ENCODE measurements at regions not wholly inside any gene's neighbourhood (a gene's known extent, or its start where the extent isn't known, plus 50 kb on each side); places are given as distances from the start of the nearest gene placed in this dataset.

DNA sequence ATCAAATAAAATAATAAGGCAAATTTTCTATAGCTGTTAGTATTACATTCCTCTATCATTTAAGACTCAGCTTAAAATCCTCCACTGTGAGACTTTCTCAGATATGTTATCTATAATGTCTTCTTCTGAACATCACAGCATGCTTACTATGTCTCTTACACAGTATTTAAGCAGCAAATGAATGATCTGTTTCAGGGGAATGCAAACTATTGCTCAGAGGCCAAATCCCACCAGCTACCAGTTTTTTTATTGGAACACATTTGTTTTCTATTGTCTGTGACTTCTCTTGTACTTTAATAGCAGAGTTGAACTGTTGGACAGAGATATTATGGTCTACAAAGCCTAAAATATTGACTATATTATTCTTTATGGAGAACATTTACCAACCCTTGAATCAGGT is 59.6 kb downstream of the C3orf38 start:
- H3K4me1 ChIP-seq (ENCODE audit: control insufficient read depth, insufficient read depth, low read length, poor library complexity, severe bottlenecking): no peaks in the 10 kb centered on the region
- no peak overlapping the region for H3K4me3 ChIP-seq (ENCODE audit: extremely low read depth, insufficient read depth, low read length, poor library complexity, severe bottlenecking)
- H3K36me3 ChIP-seq (ENCODE audit: control insufficient read depth, insufficient read depth, low read length): no peaks in the 10 kb centered on the region
- H3K9me3 ChIP-seq (ENCODE audit: control insufficient read depth, low read length): no peaks in the 10 kb centered on the region
- no peak overlapping the region for H3K27ac ChIP-seq (ENCODE audit: low read depth, low read length, severe bottlenecking)

DNA sequence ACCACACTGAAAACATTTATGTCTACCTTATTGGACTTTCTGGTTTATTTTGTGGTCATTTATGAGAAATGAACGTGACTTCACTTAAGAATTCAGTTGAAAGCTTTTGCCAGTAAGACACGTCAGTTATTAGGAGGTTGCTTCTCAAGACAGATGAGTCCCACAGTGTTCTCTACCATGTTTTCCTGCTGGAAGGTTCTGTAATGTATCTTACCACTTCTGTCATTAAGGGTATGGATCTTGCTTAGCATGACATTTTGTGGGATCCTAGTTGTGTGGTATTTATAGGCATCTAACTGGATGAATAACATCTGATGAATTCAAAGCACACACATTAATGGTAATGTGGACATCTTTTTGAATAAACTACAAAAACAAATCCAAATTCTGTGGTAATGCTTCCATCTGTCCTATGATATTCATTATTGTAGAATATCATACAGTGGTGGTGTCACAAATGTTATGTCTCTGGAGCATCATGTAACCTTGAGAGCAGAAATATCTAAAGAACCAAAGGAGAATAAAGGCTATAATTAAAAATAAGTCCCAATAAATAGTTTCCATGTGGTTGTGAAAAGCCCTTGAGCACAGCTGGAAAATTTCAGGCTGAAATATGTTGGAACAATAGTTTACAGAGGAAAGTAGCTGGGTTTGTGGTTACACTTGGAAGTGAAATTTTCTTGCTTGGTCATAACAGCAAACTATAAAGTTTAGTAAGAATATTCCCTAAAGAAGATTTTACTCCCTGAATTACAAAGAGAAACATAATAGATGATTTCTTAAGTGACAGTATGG is 61.5 kb downstream of the C3orf38 start:
- H3K36me3 ChIP-seq (ENCODE audit: control insufficient read depth, insufficient read depth, low read length): no peaks in the 10 kb centered on the region
- H3K4me3 ChIP-seq (ENCODE audit: extremely low read depth, insufficient read depth, low read length, poor library complexity, severe bottlenecking): no peak overlapping the region
- no peaks in the 10 kb centered on the region for H3K4me1 ChIP-seq (ENCODE audit: control insufficient read depth, insufficient read depth, low read length, poor library complexity, severe bottlenecking)
- H3K9me3 ChIP-seq (ENCODE audit: control insufficient read depth, low read length): no peaks in the 10 kb centered on the region
- H3K27ac ChIP-seq (ENCODE audit: low read depth, low read length, severe bottlenecking): no peak overlapping the region
- 86% methylated on average over 1 of the region's 2 CpGs; no CpG with 5 or more reads in 1 of the 2 experiments for WGBS, 2 experiments (ENCODE audit: insufficient coverage in 2 of 2)

DNA sequence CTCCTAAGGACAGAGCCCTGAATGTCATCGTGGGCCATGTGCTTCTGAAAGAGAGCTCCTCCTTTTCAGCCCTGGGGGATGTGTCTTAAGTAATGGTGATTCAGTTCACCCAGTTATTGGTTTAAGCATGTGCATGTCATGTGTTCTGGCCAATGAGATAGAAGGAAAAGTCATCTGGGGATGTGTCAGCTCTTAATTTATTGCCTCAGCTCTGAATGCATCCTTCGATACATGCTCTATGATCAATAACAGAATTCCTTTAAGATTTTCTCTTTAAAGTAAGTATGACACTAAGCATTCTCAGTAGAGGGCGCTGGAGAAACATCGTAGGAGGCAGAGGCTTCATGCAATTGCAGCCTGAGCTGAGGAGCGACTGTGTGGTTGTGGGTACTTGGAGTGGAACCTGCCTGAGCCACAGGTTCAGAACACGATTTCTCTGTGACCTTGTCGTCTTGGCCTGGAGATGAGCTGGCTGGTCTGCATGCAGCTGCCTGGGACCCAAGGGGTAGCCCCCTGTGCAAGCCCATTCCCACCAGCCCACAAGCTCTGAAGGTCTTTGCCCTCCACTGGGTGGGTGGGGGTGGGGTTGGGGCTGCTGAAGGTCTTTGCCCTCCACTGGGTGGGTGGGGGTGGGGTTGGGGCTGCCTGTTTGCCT is 69.5 kb downstream of the C3orf38 start:
- Histone ChIP-seq H3K36me3 (ENCODE audit: control insufficient read depth, insufficient read depth, low read length) (no peaks in the 10 kb centered on the region), H3K9me3 (ENCODE audit: control insufficient read depth, low read length) (no peaks in the 10 kb centered on the region), H3K4me1 (ENCODE audit: control insufficient read depth, insufficient read depth, low read length, poor library complexity, severe bottlenecking) (no peaks in the 10 kb centered on the region), H3K27ac (ENCODE audit: low read depth, low read length, severe bottlenecking) (no peak overlapping the region), H3K4me3 (ENCODE audit: extremely low read depth, insufficient read depth, low read length, poor library complexity, severe bottlenecking) (no peak overlapping the region)
- 9 to 16% methylated on average over 3 to 4 of the region's 7 CpGs for WGBS, 2 experiments (ENCODE audit: insufficient coverage in 2 of 2)

DNA sequence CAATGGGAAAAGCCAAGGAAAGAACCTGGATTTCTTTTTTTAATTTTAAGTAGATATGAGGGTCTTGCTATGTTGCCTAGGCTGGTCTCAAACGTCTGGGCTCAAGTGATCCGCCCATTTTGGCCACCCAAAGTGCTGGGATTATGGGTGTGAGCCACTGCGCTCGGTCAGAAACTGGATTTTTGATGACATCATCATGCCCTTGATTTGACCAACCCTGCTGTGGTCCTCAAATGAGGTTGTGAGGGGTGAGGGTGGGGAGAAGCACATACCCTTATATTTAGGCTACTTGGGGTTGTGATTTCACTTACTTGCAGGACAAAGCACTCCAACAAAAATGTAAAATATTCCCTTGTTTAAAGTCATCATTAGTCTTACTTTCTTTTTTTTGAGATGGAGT is 70.4 kb downstream of the C3orf38 start:
- WGBS, 2 experiments (ENCODE audit: insufficient coverage in 2 of 2): 73% methylated on average over 4 of the region's 4 CpGs
- H3K9me3 ChIP-seq (ENCODE audit: control insufficient read depth, low read length): no peaks in the 10 kb centered on the region
- H3K4me3 ChIP-seq (ENCODE audit: extremely low read depth, insufficient read depth, low read length, poor library complexity, severe bottlenecking): no peak overlapping the region
- H3K36me3 ChIP-seq (ENCODE audit: control insufficient read depth, insufficient read depth, low read length): no peaks in the 10 kb centered on the region
- H3K4me1 ChIP-seq (ENCODE audit: control insufficient read depth, insufficient read depth, low read length, poor library complexity, severe bottlenecking): no peaks in the 10 kb centered on the region
- H3K27ac ChIP-seq (ENCODE audit: low read depth, low read length, severe bottlenecking): no peak overlapping the region

DNA sequence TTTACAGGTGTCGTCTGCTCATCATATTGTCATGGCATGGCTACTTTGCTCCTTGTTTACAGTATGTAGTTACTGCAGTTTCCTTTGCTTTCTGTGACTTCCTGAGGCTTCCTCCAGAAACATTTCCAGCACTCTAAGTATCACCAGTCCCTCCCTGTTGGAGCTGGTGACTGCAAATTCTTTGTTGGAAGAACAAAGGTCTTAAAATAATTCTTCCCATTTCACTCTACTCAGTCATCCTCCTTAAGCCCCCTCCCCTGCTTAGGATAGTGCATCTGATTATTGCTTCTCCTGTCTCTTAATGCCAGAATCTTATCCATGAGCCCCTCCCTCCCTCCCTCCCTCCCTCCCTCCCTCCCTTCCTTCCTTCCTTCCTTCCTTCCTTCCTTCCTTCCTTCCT is 72.0 kb downstream of the C3orf38 start:
- H3K9me3 ChIP-seq (ENCODE audit: control insufficient read depth, low read length): no peaks in the 10 kb centered on the region
- H3K4me1 ChIP-seq (ENCODE audit: control insufficient read depth, insufficient read depth, low read length, poor library complexity, severe bottlenecking): no peaks in the 10 kb centered on the region
- H3K36me3 ChIP-seq (ENCODE audit: control insufficient read depth, insufficient read depth, low read length): no peaks in the 10 kb centered on the region
- WGBS, 2 experiments (ENCODE audit: insufficient coverage in 2 of 2): no CpG with 5 or more reads among the region's 1 CpG
- no peak overlapping the region for H3K27ac ChIP-seq (ENCODE audit: low read depth, low read length, severe bottlenecking)
- no peak overlapping the region for H3K4me3 ChIP-seq (ENCODE audit: extremely low read depth, insufficient read depth, low read length, poor library complexity, severe bottlenecking)

DNA sequence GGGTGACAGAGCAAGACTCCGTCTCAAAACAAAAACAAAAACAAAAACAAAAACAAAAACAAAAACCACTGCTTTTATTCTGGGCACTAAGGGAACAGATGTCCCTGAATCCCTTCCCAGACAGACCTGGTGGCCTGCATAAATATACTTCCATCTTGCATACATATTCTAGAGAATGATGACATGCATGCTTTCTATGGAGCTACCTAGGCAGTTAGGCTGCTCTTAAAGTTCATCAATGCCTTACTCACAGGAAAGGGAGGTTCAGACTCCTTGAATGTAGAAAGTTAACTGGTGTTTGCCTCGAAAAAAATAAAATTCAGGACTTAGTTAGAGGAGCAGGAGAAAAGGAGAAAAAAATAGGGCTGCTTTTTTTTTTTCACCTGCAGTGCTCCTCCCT is 72.6 kb downstream of the C3orf38 start:
- H3K4me3 ChIP-seq (ENCODE audit: extremely low read depth, insufficient read depth, low read length, poor library complexity, severe bottlenecking): no peak overlapping the region
- no peak overlapping the region for H3K27ac ChIP-seq (ENCODE audit: low read depth, low read length, severe bottlenecking)
- no peaks in the 10 kb centered on the region for H3K4me1 ChIP-seq (ENCODE audit: control insufficient read depth, insufficient read depth, low read length, poor library complexity, severe bottlenecking)
- no peaks in the 10 kb centered on the region for H3K9me3 ChIP-seq (ENCODE audit: control insufficient read depth, low read length)
- 100% methylated on average over 1 of the region's 2 CpGs for WGBS, 2 experiments (ENCODE audit: insufficient coverage in 2 of 2)
- H3K36me3 ChIP-seq (ENCODE audit: control insufficient read depth, insufficient read depth, low read length): no peaks in the 10 kb centered on the region

DNA sequence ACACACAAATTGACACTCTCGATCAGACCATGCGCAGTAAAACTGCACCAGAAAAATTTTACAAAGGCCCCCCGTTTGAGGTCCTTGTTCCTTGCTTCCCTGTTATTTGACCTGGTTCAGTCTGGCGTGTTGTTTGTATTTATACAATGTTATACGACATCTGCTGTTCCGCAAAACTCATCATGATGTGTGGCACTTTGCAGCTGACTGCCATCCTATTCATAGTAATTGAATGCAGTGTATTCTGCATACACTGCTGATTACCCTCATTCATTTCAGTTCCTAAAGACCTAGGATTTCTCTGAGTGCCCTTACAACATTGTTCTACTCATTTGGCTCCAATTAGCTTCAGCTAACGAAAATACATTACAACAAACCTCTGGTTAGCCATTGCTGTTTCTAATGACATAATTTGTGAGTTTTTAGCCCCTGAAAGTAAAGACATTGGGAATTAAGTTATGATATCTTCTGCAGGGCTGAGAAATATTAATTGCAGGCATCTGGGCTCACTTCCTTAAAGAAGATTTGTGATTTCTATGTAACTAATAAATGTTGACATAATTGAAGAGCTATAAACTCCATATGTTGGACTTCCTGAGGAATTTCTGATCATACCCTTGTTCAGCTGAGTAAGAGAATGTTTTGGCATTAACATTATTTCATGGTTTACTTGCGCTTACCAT is 75.7 kb downstream of the C3orf38 start:
- Histone ChIP-seq H3K36me3 (ENCODE audit: control insufficient read depth, insufficient read depth, low read length) (no peaks in the 10 kb centered on the region), H3K4me3 (ENCODE audit: extremely low read depth, insufficient read depth, low read length, poor library complexity, severe bottlenecking) (no peak overlapping the region), H3K9me3 (ENCODE audit: control insufficient read depth, low read length) (no peaks in the 10 kb centered on the region), H3K4me1 (ENCODE audit: control insufficient read depth, insufficient read depth, low read length, poor library complexity, severe bottlenecking) (no peaks in the 10 kb centered on the region), H3K27ac (ENCODE audit: low read depth, low read length, severe bottlenecking) (no peak overlapping the region)
- WGBS, 2 experiments (ENCODE audit: insufficient coverage in 2 of 2): 80 to 92% methylated on average over 1 to 5 of the region's 8 CpGs

DNA sequence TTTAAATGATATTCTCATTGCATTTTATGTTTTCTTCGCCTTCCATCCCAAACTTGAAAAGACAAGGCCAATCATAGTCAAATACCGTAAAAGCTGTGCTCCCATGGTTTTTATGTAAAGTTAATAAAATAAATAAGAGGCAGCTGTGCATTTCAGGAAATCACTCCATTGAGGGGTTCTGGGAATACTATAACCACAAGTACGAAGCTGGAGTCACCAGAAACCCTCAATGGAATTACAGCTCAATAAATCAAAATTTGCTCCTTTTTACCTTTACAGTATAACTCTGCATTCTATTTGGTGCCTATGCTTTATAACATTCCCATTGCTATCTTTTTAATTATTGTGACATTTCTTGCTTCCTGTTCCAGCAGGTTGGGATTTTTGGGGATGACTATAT is 77.2 kb downstream of the C3orf38 start:
- Histone ChIP-seq H3K4me3 (ENCODE audit: extremely low read depth, insufficient read depth, low read length, poor library complexity, severe bottlenecking) (no peak overlapping the region), H3K36me3 (ENCODE audit: control insufficient read depth, insufficient read depth, low read length) (no peaks in the 10 kb centered on the region), H3K4me1 (ENCODE audit: control insufficient read depth, insufficient read depth, low read length, poor library complexity, severe bottlenecking) (no peaks in the 10 kb centered on the region), H3K9me3 (ENCODE audit: control insufficient read depth, low read length) (no peaks in the 10 kb centered on the region), H3K27ac (ENCODE audit: low read depth, low read length, severe bottlenecking) (no peak overlapping the region)
- WGBS, 2 experiments (ENCODE audit: insufficient coverage in 2 of 2): 80 to 100% methylated on average over 1 of the region's 3 CpGs

DNA sequence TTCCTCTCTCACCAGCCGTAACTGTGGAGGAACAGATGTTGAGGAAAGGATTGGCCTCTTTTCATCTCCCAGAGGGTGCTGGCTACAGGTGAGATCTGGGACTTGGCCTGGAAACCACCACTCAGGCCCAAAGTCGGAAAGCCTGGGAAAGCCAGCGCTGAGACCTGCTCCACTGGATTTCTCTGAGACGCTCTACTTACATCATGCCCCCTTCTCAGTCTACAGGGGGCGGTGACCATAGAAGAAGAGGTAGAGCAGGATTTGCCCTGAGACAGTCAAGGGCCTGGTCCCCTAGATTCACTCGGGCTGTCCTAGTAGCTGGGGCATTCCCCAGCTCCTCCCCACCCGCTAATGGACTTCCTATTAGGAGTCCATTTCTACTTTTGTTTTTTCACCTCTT is 80.9 kb downstream of the C3orf38 start:
- Histone ChIP-seq H3K27ac (ENCODE audit: low read depth, low read length, severe bottlenecking) (no peak overlapping the region), H3K4me1 (ENCODE audit: control insufficient read depth, insufficient read depth, low read length, poor library complexity, severe bottlenecking) (no peaks in the 10 kb centered on the region)
- WGBS, 2 experiments (ENCODE audit: insufficient coverage in 2 of 2): 96 to 100% methylated on average over 1 to 3 of the region's 7 CpGs

DNA sequence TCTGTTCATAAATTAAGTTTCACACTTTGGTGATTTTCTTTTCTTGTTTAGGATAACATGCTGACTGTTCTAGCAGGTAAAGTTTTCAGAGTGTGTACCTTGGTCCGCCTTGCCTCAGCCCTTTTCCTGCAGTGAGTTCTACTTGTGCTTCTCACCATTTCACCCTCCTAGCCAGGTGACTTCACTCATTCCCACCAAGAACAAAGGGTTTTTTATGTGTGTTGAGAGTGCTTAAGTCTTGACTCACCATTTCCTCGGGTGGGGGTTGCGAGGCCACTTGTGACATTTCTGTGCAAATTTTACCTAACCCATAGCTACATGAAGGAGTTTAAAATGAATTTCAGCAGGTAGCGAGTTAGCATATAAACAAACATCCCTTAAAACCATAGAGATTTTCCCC is 81.4 kb downstream of the C3orf38 start:
- WGBS, 2 experiments (ENCODE audit: insufficient coverage in 2 of 2): no CpG with 5 or more reads among the region's 4 CpGs
- H3K27ac ChIP-seq (ENCODE audit: low read depth, low read length, severe bottlenecking): no peak overlapping the region
- no peaks in the 10 kb centered on the region for H3K36me3 ChIP-seq (ENCODE audit: control insufficient read depth, insufficient read depth, low read length)
- H3K9me3 ChIP-seq (ENCODE audit: control insufficient read depth, low read length): no peaks in the 10 kb centered on the region
- H3K4me3 ChIP-seq (ENCODE audit: extremely low read depth, insufficient read depth, low read length, poor library complexity, severe bottlenecking): no peak overlapping the region
- no peaks in the 10 kb centered on the region for H3K4me1 ChIP-seq (ENCODE audit: control insufficient read depth, insufficient read depth, low read length, poor library complexity, severe bottlenecking)

More for the DNA sequence above, 80.9 kb downstream of the C3orf38 start:
- Histone ChIP-seq H3K9me3 (ENCODE audit: control insufficient read depth, low read length) (no peaks in the 10 kb centered on the region), H3K4me3 (ENCODE audit: extremely low read depth, insufficient read depth, low read length, poor library complexity, severe bottlenecking) (no peak overlapping the region), H3K36me3 (ENCODE audit: control insufficient read depth, insufficient read depth, low read length) (no peaks in the 10 kb centered on the region)

DNA sequence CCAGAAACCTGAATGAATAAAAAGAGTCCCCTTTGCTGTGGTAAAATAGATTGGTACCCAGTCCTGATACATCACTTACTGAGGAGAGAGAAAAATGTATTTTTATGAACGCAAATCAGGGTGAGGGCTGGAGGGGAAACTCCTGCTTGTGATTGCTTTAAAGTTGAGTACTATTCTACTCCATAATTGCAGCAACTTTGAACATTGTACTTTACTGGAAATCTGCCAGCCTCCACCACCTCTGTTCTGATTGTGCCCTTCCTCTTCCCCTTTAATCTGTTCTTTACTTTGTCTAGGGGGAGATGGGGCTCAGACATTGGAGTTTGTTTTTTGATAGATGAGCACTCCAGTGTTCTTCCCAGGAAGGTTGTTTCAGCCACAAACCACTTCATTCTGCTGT is 81.9 kb downstream of the C3orf38 start:
- no peak overlapping the region for H3K27ac ChIP-seq (ENCODE audit: low read depth, low read length, severe bottlenecking)
- no peaks in the 10 kb centered on the region for H3K36me3 ChIP-seq (ENCODE audit: control insufficient read depth, insufficient read depth, low read length)
- no CpG with 5 or more reads among the region's 1 CpG for WGBS, 2 experiments (ENCODE audit: insufficient coverage in 2 of 2)
- H3K9me3 ChIP-seq (ENCODE audit: control insufficient read depth, low read length): no peaks in the 10 kb centered on the region
- no peak overlapping the region for H3K4me3 ChIP-seq (ENCODE audit: extremely low read depth, insufficient read depth, low read length, poor library complexity, severe bottlenecking)
- H3K4me1 ChIP-seq (ENCODE audit: control insufficient read depth, insufficient read depth, low read length, poor library complexity, severe bottlenecking): no peaks in the 10 kb centered on the region
